Psoas muscle (tissue), 7 donors: ENCODE measurements at regions not wholly inside any gene's neighbourhood (a gene's known extent, or its start where the extent isn't known, plus 50 kb on each side); places are given as distances from the start of the nearest gene placed in this dataset.

Source experiments
- ATAC-seq, 4 donors: fragments of 200-7000 bp; cut with Tn5 transposase; one replicate each; pipeline ENCODE4 v1.9.1; 2020; ENCODE audit warnings: moderate library complexity in 3 of 4, mild to moderate bottlenecking in 2 of 4
- DNase-seq, 2 donors: peaks; one replicate each; pipeline ENCODE4 v3.0.0-alpha.2; 2020
- H3K27ac ChIP-seq: fragments of 200-600 bp; one replicate; pipeline ENCODE4 v1.8.0; 2022
- H3K27me3 ChIP-seq, 3 donors: fragments of 200-600 bp in 1 of 3; one replicate each; pipeline versions ENCODE4 v1.6.1 to v1.8.0; 2013 to 2022; ENCODE audit warnings: low read length in 2 of 3, mild to moderate bottlenecking in 2 of 3, moderate library complexity in 1 of 3; ENCODE audit not compliant: insufficient read depth in 3 of 3
- H3K36me3 ChIP-seq, 2 donors: fragments of 200-600 bp in 1 of 2; one replicate each; pipeline versions ENCODE4 v1.6.1 to v1.8.0; 2013 to 2022; ENCODE audit warnings: low read depth in 1 of 2, mild to moderate bottlenecking in 1 of 2, moderate library complexity in 1 of 2; ENCODE audit not compliant: insufficient read depth in 1 of 2
- H3K4me1 ChIP-seq: fragments of 200-600 bp; one replicate; pipeline ENCODE4 v1.8.0; 2022
- H3K4me3 ChIP-seq: fragments of 200-600 bp; one replicate; pipeline ENCODE4 v1.8.0; 2022; ENCODE audit warnings: mild to moderate bottlenecking
- H3K9me3 ChIP-seq: fragments of 200-600 bp; one replicate; pipeline ENCODE4 v1.8.0; 2022
- CTCF ChIP-seq: fragments of 200-600 bp; IDR thresholded peaks from one replicate; pipeline ENCODE4 v1.8.0; 2022; ENCODE audit warnings: antibody characterized with exemption
- WGBS, 3 donors: extraction: QIAGEN DNeasy Blood & Tissue Kit; methylation state at CpG; one replicate each; pipeline versions ENCODE4 v1.1.6 to v1.1.7; 2013; 5-methylcytosine and 5-hydroxymethylcytosine counted together
- intact Hi-C, 2 donors: fragments of 100-400 bp; cut with DNase I; formaldehyde crosslinking; loops; one replicate each; pipeline versions ENCODE4 v1.11.0 to v1.14.2; 2022
- donor health status: healthy with polysubstance abuse.
- donor health status: DM: no; HTN: no; CAD: no; lungs with moderate emphysema.
- donor health status: Bipolar disorder and iron deficiency.
- donor health status: healthy.
- donor health status: DM: yes; HTN: yes; CAD: no.
- donor health status: DM: no; HTN: no; CAD: no.
- donor health status: DM: yes; HTN: yes; CAD: no.

GRCh38 chr5:167264348-167264747 is 1027.1 kb upstream of the WWC1 start:
- no peaks in the 10 kb centered on the region for H3K4me1 ChIP-seq
- TF ChIP-seq CTCF: no peak
- H3K4me3 ChIP-seq: no peak overlapping the region
- H3K36me3 ChIP-seq: no peaks in the 10 kb centered on the region
- ATAC-seq (no peak), DNase-seq (no peak)
- H3K9me3 ChIP-seq: no peaks in the 10 kb centered on the region
- no peaks in the 10 kb centered on the region for H3K27me3 ChIP-seq
- intact Hi-C loops: no loop called here
- 76 to 79% (median 77%) methylated on average over 7 of the region's 7 CpGs for WGBS, 3 donors
- no peak overlapping the region for H3K27ac ChIP-seq

- Histone ChIP-seq H3K27ac (no peak overlapping the region), H3K27me3 (no peaks in the 10 kb centered on the region), H3K9me3 (no peaks in the 10 kb centered on the region), H3K36me3 (no peaks in the 10 kb centered on the region), H3K4me3 (no peak overlapping the region), H3K4me1 (no peaks in the 10 kb centered on the region)
- intact Hi-C loops: no loop called here
- no peak for TF ChIP-seq CTCF
- DNase-seq: no peak
- ATAC-seq: no peak
Measured at GRCh38 chr5:167268337-167268736, 1023.1 kb upstream of the WWC1 start.

GRCh38 chr5:167269146-167269545 is 1022.3 kb upstream of the WWC1 start:
- H3K27me3 ChIP-seq: no peaks in the 10 kb centered on the region
- TF ChIP-seq CTCF: no peak
- ATAC-seq (no peak), DNase-seq (no peak)
- intact Hi-C loops: no loop called here
- no peak overlapping the region for H3K27ac ChIP-seq
- WGBS, 3 donors: 66 to 78% (median 77%) methylated on average over 3 of the region's 3 CpGs
- no peaks in the 10 kb centered on the region for H3K9me3 ChIP-seq
- no peaks in the 10 kb centered on the region for H3K36me3 ChIP-seq
- H3K4me1 ChIP-seq: no peaks in the 10 kb centered on the region
- no peak overlapping the region for H3K4me3 ChIP-seq

DNA sequence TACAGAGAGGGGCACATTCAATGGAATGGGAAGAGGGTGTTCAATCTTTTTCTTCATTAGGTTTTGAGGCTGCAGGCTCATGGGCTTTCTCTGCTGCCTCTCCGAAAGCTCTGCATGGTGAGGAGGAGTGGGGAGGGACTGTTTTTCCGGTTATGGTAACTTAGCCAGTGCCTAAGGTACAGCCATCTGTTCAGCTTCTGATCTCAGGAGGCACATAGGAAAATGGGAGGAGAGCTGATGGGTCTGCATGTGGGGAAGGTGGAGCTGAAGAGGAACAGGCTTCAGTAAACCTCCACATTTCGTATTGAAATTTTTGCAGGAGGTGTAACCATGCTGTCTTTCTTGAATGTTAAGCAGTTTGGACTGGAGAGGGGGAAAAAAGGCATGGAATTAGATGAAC is 1020.4 kb upstream of the WWC1 start:
- Histone ChIP-seq H3K4me1 (no peaks in the 10 kb centered on the region), H3K9me3 (no peaks in the 10 kb centered on the region), H3K27ac (no peak overlapping the region), H3K27me3 (no peaks in the 10 kb centered on the region), H3K4me3 (no peak overlapping the region), H3K36me3 (no peaks in the 10 kb centered on the region)
- intact Hi-C loops: no loop called here
- no peak for TF ChIP-seq CTCF
- no peak for ATAC-seq
- DNase-seq: no peak
- 60 to 69% (median 62%) methylated on average over 3 of the region's 3 CpGs for WGBS, 3 donors

DNA sequence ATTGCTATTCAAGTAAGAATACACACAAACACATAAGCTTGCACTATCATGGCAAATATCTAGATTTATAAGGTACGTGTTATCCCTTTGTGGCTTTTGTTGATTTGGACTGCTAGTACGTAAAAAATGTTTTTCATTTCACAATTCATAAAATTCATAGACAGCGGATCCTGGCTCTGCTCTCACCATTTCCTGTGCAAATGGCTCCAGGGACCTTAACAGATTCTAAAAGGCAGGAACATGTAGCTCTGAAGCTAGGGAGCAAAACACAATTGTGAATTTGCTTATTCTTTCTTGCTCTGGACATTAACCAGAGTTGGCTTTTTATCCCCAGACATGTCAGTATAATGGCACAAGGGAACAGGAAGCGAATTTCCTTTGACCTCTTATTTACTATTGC is 1019.9 kb upstream of the WWC1 start:
- Histone ChIP-seq H3K27ac (no peak overlapping the region), H3K4me3 (no peak overlapping the region), H3K4me1 (no peaks in the 10 kb centered on the region), H3K27me3 (no peaks in the 10 kb centered on the region), H3K9me3 (no peaks in the 10 kb centered on the region), H3K36me3 (no peaks in the 10 kb centered on the region)
- TF ChIP-seq CTCF: no peak
- ATAC-seq (no peak), DNase-seq (no peak)
- intact Hi-C loops: no loop called here
- WGBS, 3 donors: 69 to 74% (median 71%) methylated on average over 4 of the region's 4 CpGs
